Cardiac fibroblast (primary cell): ENCODE measurements at regions not wholly inside any gene's neighbourhood (a gene's known extent, or its start where the extent isn't known, plus 50 kb on each side); places are given as distances from the start of the nearest gene placed in this dataset.

Source experiments
- DNase-seq, 2 donors: peaks; one replicate each; pipeline versions ENCODE4 v3.0.0 to v3.0.0-alpha.2; 2010; ENCODE audit warnings: low read depth in 2 of 2
- H3K4me3 ChIP-seq, 2 donors: replicated peaks in 1 of 2; 1 replicate in 1 of 2; 2 replicates in 1 of 2; pipeline ENCODE4 v1.5.1; 2011; ENCODE audit warnings: low read depth in 2 of 2, low read length in 2 of 2, mild to moderate bottlenecking in 2 of 2, moderate library complexity in 1 of 2
- CTCF ChIP-seq: IDR thresholded peaks from one replicate; pipeline ENCODE4 v1.5.1; 2011; ENCODE audit warnings: low read depth, mild to moderate bottlenecking, low read length, inconsistent platforms

GRCh38 chr5:165780901-165781300 lies 2275.5 kb downstream of the MAT2B start:
- no peak overlapping the region for H3K4me3 ChIP-seq
- DNase-seq: no peak
- TF ChIP-seq CTCF: no peak

- H3K4me3 ChIP-seq: no peak overlapping the region
- no peak for DNase-seq
- no peak for TF ChIP-seq CTCF
Observed at GRCh38 chr5:165781738-165782137, 2276.3 kb downstream of the MAT2B start.

GRCh38 chr5:165783024-165783423 lies 2277.6 kb downstream of the MAT2B start:
- TF ChIP-seq CTCF: no peak
- DNase-seq: no peak
- H3K4me3 ChIP-seq: no peak overlapping the region

- TF ChIP-seq CTCF: no peak
- no peak for DNase-seq
- H3K4me3 ChIP-seq: no peak overlapping the region
Observed at GRCh38 chr5:165786073-165786472, 2280.7 kb downstream of the MAT2B start.

- no peak for TF ChIP-seq CTCF
- no peak overlapping the region for H3K4me3 ChIP-seq
- no peak for DNase-seq
Observed at GRCh38 chr5:165795073-165795472, 2289.7 kb downstream of the MAT2B start.

GRCh38 chr5:165805756-165806155 lies 2300.3 kb downstream of the MAT2B start:
- no peak for TF ChIP-seq CTCF
- H3K4me3 ChIP-seq: no peak overlapping the region
- no peak for DNase-seq

GRCh38 chr5:165808335-165808734 lies 2302.9 kb downstream of the MAT2B start:
- no peak for DNase-seq
- TF ChIP-seq CTCF: no peak
- H3K4me3 ChIP-seq: no peak overlapping the region
